Astrocyte of the spinal cord (primary cell): ENCODE measurements at regions not wholly inside any gene's neighbourhood (a gene's known extent, or its start where the extent isn't known, plus 50 kb on each side); places are given as distances from the start of the nearest gene placed in this dataset.

Source experiments
- DNase-seq: peaks from one replicate; pipeline ENCODE4 v3.0.0; 2011; ENCODE audit warnings: low read depth, low spot score
- H3K4me3 ChIP-seq: 2 replicates; pipeline ENCODE4 v1.5.1; 2011; ENCODE audit warnings: low read depth, mild to moderate bottlenecking, low read length, moderate library complexity
- in situ Hi-C: cut with HindIII; loops from 2 replicates; pipeline ENCODE4 v1.10.0; 2017; ENCODE audit warnings: low sequenced_read_pairs
- TF ChIP-seq, protein P1 (sequence below): IDR thresholded peaks from 2 replicates; pipeline ENCODE4 v1.5.1; 2012; ENCODE audit warnings: low read depth, mild to moderate bottlenecking, low read length, inconsistent platforms

DNA sequence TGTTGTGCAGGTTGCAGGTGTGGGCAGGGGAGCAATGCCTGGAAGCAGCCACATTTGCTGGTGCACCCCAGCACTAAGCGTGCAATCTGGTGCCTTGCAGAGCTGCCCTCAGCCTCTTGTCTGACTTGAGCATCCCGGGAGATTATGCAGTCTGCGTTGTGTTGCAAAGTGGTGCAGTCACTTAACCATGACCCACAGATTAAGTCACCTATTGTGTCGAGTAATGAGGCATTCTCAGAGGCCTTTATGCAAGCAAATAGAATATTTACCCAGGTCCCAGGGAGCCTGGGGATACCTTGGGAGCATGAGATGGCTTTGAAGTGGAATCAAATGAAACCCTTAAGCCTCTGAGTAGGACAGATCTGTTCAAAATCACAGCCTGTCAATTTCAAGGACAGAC lies 529.0 kb downstream of the TYW1 start:
- TF ChIP-seq, protein P1, sequence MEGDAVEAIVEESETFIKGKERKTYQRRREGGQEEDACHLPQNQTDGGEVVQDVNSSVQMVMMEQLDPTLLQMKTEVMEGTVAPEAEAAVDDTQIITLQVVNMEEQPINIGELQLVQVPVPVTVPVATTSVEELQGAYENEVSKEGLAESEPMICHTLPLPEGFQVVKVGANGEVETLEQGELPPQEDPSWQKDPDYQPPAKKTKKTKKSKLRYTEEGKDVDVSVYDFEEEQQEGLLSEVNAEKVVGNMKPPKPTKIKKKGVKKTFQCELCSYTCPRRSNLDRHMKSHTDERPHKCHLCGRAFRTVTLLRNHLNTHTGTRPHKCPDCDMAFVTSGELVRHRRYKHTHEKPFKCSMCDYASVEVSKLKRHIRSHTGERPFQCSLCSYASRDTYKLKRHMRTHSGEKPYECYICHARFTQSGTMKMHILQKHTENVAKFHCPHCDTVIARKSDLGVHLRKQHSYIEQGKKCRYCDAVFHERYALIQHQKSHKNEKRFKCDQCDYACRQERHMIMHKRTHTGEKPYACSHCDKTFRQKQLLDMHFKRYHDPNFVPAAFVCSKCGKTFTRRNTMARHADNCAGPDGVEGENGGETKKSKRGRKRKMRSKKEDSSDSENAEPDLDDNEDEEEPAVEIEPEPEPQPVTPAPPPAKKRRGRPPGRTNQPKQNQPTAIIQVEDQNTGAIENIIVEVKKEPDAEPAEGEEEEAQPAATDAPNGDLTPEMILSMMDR = no peak
- in situ Hi-C loops = no loop called here
- H3K4me3 ChIP-seq = no peak overlapping the region

DNA sequence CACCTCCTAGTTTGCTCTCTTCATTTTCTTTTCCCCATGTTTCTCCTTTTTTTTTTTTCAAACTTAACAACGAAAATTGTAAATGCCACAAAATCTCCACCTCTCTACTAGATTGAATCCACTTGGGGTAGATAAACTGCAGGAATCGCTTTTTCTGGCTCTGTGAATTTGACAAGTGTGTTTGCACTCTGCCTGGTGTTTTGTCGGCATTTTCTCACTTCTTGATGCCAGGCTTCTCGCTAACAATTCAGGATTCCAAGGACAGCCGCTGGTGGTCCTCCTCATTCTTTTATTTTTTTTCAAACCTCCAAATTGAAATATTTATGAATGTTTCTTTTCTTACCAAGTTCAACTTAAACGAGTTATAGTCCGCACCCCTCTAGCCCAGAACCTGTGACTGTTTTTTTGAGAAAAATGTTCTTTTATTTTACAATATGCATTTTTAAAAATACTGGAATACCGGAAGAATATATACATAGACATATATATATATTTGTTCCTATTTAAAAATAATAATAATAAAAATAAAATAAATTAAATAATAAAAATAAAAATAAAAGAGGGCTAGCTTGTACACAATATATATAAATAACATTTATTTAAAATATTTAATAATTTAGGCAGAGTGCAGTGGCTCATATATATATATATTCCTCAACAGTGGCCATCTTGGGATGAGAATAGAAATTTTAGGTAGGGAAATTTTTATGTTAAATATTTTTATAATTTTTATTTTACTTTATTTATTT lies 538.8 kb downstream of the TYW1 start:
- in situ Hi-C loops = no loop called here

More for the DNA sequence above, 529.0 kb downstream of the TYW1 start:
- no peak for DNase-seq

DNA sequence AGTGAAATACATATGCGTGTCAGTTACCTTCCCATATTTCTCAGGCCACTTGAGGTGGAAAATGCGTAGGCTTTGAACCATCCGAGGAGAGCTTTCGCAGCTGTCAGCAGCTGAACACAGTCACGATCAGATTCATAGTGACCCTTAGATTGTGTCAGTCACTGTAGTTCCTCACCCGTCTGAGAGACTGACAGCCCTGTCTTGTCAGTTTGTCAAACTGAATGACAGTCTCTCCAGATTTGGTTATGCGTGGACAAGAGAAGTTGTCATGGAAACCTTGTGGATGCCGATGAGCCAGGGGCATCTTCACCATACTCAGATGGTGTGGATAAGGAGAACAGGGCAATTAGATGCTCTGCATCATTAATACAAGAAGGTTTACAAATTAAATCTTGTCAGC lies 546.3 kb downstream of the TYW1 start:
- TF ChIP-seq, protein P1 = no peak
- in situ Hi-C loops = no loop called here

More for the DNA sequence above, 538.8 kb downstream of the TYW1 start:
- TF ChIP-seq, protein P1 = no peak
- no peak for DNase-seq
- H3K4me3 ChIP-seq = no peak overlapping the region

DNA sequence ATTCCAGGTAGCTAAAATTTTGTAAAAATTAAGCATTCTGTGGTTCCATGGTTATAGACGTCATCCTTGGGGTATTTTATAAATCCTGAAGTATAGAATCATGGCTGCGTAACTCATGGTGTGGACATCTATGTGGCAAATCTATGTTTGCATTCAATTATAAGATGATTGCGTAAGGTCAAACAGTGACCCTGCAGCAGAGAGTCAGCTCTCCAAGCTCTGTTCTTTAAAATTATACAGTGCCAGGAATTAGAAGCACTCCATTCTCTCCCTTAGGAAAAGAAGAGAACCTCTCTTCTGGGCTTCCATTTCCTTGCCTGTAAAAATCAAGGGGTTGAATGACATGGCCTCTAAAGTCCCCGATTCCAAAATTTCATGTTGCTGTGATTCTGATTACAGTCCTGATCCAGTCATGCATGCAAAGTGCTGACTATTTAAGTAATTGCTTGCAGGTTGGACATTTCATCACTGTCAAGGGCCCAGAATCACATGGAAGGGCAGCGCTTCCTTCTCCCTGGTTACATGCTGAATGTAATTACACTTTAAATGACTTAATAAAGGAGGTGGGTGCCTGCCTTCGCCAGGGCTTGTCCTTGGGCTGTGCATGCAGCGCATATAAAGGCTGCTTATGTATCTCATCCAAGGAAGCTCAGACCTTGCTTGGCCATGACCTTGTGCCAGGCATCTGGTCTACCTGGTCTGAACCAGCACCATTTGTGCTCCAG lies 550.7 kb downstream of the TYW1 start:
- in situ Hi-C loops = no loop called here
- H3K4me3 ChIP-seq = no peak overlapping the region
- DNase-seq = no peak
- TF ChIP-seq, protein P1 = no peak

More for the DNA sequence above, 546.3 kb downstream of the TYW1 start:
- no peak for DNase-seq
- H3K4me3 ChIP-seq = no peak overlapping the region

DNA sequence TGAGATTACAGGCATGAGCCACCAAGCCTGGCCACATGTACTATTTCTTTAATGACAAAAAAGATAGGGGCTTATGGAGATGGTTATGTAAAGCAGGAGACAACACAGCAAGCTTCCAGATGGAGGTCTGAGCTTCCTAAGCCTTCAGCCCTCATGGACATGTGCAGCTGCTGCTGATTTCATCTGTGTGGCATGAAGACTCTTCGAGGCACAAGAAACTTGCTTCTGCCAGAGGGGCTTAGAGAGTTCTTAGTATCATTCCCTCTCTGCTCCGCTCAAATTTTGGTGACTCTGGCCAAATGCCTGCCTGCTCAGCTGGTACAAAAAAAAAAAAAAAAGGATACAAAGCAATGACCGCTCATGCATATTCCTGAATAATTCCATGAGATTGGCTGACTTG lies 552.5 kb downstream of the TYW1 start:
- in situ Hi-C loops = no loop called here
- TF ChIP-seq, protein P1 = no peak
- no peak overlapping the region for H3K4me3 ChIP-seq
- DNase-seq = no peak

DNA sequence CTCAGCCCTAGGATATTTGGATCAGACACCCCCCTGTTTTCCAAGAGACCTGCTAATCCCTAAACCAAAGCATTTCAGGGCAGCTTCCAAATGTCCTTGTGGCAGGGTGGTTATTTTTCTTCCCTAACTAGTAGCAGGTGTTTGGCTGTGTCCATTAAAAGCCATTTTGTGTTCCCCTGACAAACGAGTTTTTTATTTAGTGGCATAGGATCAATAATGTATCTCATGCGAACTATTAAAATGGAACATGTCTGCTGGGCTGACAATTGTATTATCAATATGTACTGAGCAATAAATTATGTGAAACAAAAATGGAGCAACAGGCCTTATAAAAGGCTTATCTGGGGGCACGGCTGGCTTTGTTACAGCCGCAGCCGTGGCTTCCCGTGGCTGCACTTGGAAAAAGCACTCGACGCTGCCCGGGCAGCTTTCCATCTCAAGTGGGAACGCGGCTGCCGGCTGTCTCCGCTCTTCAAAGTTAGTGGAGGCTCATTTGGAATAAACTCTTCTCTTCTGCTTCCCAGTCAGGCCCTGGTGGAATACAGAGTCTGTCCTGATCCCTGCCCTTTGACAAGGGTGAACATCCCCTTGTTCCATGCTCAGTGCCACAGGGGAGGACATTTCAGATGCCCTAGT lies 554.3 kb downstream of the TYW1 start:
- TF ChIP-seq, protein P1 = no peak
- H3K4me3 ChIP-seq = no peak overlapping the region
- in situ Hi-C loops = no loop called here
- no peak for DNase-seq
